ENCODE measurements at regions not wholly inside any gene's neighbourhood (a gene's known extent, or its start where the extent isn't known, plus 50 kb on each side); places are given as distances from the start of the nearest gene placed in this dataset.
"Not testable (repeated sequence)": the region's sequence is repeated elsewhere in the genome, so short reads cannot be mapped to it uniquely, and the experiment has no call there.

DNA sequence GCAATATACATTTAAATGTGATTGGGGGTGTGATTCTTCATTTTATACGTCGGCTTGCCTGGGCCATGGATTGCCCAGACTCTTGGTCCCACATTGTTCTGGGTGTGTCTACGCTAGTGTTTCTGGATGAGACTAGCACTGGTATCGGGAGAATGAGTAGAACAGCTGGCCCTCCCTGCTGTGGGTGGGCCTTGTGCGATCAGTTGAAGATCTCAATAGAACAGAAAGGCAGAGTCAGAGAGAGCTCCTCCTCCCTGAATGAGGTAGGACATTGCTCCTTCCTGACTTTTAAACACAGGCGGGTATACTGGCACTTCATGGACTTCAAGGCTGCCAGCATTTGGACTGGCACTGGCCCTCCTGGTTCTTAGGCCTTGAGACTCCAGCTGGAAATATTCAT is 603.0 kb downstream of the LIG4 start:
- Histone ChIP-seq H3K27me3 (ENCODE audit: control insufficient read depth, insufficient read depth, low read length) (no peaks in the 10 kb centered on the region), H3K27ac (ENCODE audit: low read depth, low read length) (no peak overlapping the region), H3K4me3 (ENCODE audit: low read depth, low read length) (no peak overlapping the region), H3K9me3 (ENCODE audit: control insufficient read depth, insufficient read depth, low read length) (peaks cover 3% of the 10 kb centered on the region; the same call in 1 of the 2 replicates)
- DNase-seq (ENCODE audit: low read depth, low spot score): no peak
- CTCF ChIA-PET: interaction anchor here (1.4 kb wide), 1 partner anchor 37 kb away, joined by 3 read pairs; no protein-coding TSS in a partner anchor
- TF ChIP-seq, protein P1, sequence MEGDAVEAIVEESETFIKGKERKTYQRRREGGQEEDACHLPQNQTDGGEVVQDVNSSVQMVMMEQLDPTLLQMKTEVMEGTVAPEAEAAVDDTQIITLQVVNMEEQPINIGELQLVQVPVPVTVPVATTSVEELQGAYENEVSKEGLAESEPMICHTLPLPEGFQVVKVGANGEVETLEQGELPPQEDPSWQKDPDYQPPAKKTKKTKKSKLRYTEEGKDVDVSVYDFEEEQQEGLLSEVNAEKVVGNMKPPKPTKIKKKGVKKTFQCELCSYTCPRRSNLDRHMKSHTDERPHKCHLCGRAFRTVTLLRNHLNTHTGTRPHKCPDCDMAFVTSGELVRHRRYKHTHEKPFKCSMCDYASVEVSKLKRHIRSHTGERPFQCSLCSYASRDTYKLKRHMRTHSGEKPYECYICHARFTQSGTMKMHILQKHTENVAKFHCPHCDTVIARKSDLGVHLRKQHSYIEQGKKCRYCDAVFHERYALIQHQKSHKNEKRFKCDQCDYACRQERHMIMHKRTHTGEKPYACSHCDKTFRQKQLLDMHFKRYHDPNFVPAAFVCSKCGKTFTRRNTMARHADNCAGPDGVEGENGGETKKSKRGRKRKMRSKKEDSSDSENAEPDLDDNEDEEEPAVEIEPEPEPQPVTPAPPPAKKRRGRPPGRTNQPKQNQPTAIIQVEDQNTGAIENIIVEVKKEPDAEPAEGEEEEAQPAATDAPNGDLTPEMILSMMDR (IDR thresholded peaks at IDR 0.05; ENCODE audit: low read depth, low read length): no peak
- POLR2A ChIA-PET: no interaction called here

DNA sequence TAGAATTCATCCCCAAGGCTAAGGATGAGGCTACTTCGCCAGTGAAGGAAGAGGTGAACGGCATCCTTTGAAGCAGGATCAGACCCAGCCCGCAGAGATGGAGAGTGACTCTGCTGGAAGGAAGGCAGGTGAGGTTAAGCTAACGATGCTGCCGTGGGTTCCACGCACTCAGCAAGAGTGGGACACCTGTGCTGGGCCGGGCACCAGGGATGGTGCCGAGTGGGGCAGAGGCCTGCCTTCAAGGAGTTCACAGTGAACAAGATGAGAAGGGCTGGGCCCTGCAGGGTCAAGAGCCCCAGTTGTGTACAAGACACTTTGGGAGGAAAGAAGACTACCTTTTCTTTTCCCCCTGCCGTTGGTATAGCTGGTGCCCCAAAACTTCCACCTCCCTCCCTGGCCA is 606.6 kb downstream of the LIG4 start:
- POLR2A ChIA-PET: no interaction called here
- Histone ChIP-seq H3K4me3 (ENCODE audit: low read depth, low read length) (no peak overlapping the region), H3K27ac (ENCODE audit: low read depth, low read length) (peak overlapping the region; percentile 21), H3K9me3 (ENCODE audit: control insufficient read depth, insufficient read depth, low read length) (peaks cover 3% of the 10 kb centered on the region; the same call in 1 of the 2 replicates), H3K27me3 (ENCODE audit: control insufficient read depth, insufficient read depth, low read length) (no peaks in the 10 kb centered on the region)
- TF ChIP-seq, protein P1 (IDR thresholded peaks at IDR 0.05; ENCODE audit: low read depth, low read length): no peak
- CTCF ChIA-PET: no interaction called here
- no peak for DNase-seq (ENCODE audit: low read depth, low spot score)

GRCh38 chr13:107600971-107601370 is 614.4 kb downstream of the LIG4 start:
- ChIA-PET POLR2A (no interaction called here), CTCF (interaction anchor here (1.0 kb wide), 1 partner anchor 228 kb away, joined by 3 read pairs; no protein-coding TSS in a partner anchor)
- TF ChIP-seq, protein P1 (IDR thresholded peaks at IDR 0.05; ENCODE audit: low read depth, low read length): no peak
- H3K27me3 ChIP-seq (ENCODE audit: control insufficient read depth, insufficient read depth, low read length): no peaks in the 10 kb centered on the region
- H3K9me3 ChIP-seq (ENCODE audit: control insufficient read depth, insufficient read depth, low read length): no peaks in the 10 kb centered on the region
- no peak for DNase-seq (ENCODE audit: low read depth, low spot score)
- no peak overlapping the region for H3K4me3 ChIP-seq (ENCODE audit: low read depth, low read length)
- H3K27ac ChIP-seq (ENCODE audit: low read depth, low read length): no peak overlapping the region

- H3K4me3 ChIP-seq (ENCODE audit: low read depth, low read length); H3K27me3 ChIP-seq (ENCODE audit: control insufficient read depth, insufficient read depth, low read length); H3K9me3 ChIP-seq (ENCODE audit: control insufficient read depth, insufficient read depth, low read length); DNase-seq (ENCODE audit: low read depth, low spot score); H3K27ac ChIP-seq (ENCODE audit: low read depth, low read length); POLR2A ChIA-PET; CTCF ChIA-PET: not testable (repeated sequence)
Observed at GRCh38 chr13:107596306-107596705, 619.0 kb downstream of the LIG4 start.

GRCh38 chr13:107590556-107590955 is 624.8 kb downstream of the LIG4 start:
- ChIA-PET POLR2A (no interaction called here), CTCF (no interaction called here)
- Histone ChIP-seq H3K27me3 (ENCODE audit: control insufficient read depth, insufficient read depth, low read length) (no peaks in the 10 kb centered on the region), H3K4me3 (ENCODE audit: low read depth, low read length) (no peak overlapping the region), H3K27ac (ENCODE audit: low read depth, low read length) (no peak overlapping the region), H3K9me3 (ENCODE audit: control insufficient read depth, insufficient read depth, low read length) (no peaks in the 10 kb centered on the region)
- no peak for DNase-seq (ENCODE audit: low read depth, low spot score)
- TF ChIP-seq, protein P1 (IDR thresholded peaks at IDR 0.05; ENCODE audit: low read depth, low read length): no peak

DNA sequence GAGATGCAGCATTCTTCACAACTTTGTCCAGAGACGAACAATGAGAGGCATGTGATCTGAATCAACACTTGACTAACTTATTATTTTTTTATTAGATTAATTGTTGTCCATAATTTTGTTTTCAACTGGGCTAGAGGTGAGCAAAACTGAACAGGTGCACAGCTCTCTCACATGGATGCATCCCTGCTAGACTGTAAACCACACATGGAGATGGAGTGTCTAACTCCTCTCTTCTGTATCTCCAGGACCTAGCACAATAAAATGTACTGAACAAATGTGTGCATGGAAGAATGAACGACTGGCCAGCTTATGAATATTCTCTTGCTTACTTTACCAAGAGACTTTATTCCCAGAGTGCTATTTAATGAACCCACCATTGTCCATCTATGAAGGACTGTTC is 627.7 kb downstream of the LIG4 start:
- TF ChIP-seq, protein P1 (IDR thresholded peaks at IDR 0.05; ENCODE audit: low read depth, low read length): no peak
- CTCF ChIA-PET: no interaction called here
- POLR2A ChIA-PET: no interaction called here

More for the DNA sequence above, 627.7 kb downstream of the LIG4 start:
- no peak overlapping the region for H3K27ac ChIP-seq (ENCODE audit: low read depth, low read length)
- no peak for DNase-seq (ENCODE audit: low read depth, low spot score)
- H3K4me3 ChIP-seq (ENCODE audit: low read depth, low read length): no peak overlapping the region
- no peaks in the 10 kb centered on the region for H3K27me3 ChIP-seq (ENCODE audit: control insufficient read depth, insufficient read depth, low read length)
- no peaks in the 10 kb centered on the region for H3K9me3 ChIP-seq (ENCODE audit: control insufficient read depth, insufficient read depth, low read length)
